ENCODE measurements at regions not wholly inside any gene's neighbourhood (a gene's known extent, or its start where the extent isn't known, plus 50 kb on each side); places are given as distances from the start of the nearest gene placed in this dataset.

DNA sequence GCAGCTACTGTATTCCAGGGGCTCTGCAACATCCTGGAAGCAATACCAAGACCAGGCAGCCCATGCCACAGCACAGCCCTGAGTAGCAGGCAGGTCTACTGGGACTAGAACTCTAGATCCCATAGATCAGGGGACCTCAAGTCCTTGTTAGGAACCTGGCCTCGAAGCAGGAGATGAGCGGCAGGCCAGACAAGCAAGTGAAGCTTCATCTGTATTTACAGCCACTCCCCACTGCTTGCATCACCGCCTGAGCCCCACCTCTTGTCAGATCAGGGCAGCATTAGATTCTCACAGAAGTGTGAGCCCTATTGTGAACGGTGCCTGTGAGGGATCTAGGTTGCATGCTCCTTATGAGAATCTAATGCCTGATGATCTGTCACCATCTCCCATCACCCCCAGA, 295.7 kb upstream of the TNRC6C start:
- Histone ChIP-seq H3K9me3 (no peaks in the 10 kb centered on the region), H3K4me3 (no peak overlapping the region), H3K4me1 (no peaks in the 10 kb centered on the region), H3K27me3 (no peaks in the 10 kb centered on the region), H3K27ac (no peak overlapping the region), H3K36me3 (no peaks in the 10 kb centered on the region)
- intact Hi-C loops (cut with DNase I; ENCODE audit: low total_unique reads): no loop called here
- TF ChIP-seq CTCF (IDR thresholded peaks at IDR 0.05): no peak
- no peak for TF ChIP-seq POLR2A (IDR thresholded peaks at IDR 0.05)
- no peak for DNase-seq

GRCh38 chr17:77664097-77664729, 294.3 kb upstream of the TNRC6C start:
- H3K27ac ChIP-seq: no peak overlapping the region
- no peak for DNase-seq
- no peaks in the 10 kb centered on the region for H3K27me3 ChIP-seq
- H3K9me3 ChIP-seq: peaks cover 0 to under 1% of the 10 kb centered on the region in 2 donors
- intact Hi-C loops (cut with DNase I; ENCODE audit: low total_unique reads): no loop called here
- H3K36me3 ChIP-seq: no peaks in the 10 kb centered on the region
- no peak for TF ChIP-seq CTCF (IDR thresholded peaks at IDR 0.05)
- no peak for TF ChIP-seq POLR2A (IDR thresholded peaks at IDR 0.05)
- H3K4me1 ChIP-seq: no peaks in the 10 kb centered on the region
- no peak overlapping the region for H3K4me3 ChIP-seq

DNA sequence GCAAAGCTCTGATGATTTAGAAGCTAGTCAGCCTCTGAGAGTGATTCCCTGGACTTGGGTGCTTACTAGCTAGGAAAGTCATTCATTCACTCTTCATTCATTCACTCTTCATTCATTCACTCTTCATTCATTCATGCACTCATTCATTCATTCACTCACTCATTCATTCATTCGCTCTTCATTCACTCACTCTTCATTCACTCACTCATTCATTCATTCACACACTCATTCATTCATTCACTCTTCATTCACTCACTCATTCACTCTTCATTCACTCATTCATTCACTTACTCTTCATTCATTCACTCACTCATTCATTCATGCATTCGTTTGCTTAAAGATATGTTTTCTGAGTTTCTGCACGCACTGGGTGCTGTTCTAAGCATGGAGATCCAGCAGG, 292.7 kb upstream of the TNRC6C start:
- DNase-seq: no peak
- H3K9me3 ChIP-seq: peaks cover 0 to 3% of the 10 kb centered on the region in 2 donors
- TF ChIP-seq POLR2A (IDR thresholded peaks at IDR 0.05) (no peak), CTCF (IDR thresholded peaks at IDR 0.05) (no peak)
- H3K36me3 ChIP-seq: no peaks in the 10 kb centered on the region
- no peak overlapping the region for H3K27ac ChIP-seq
- H3K4me3 ChIP-seq: no peak overlapping the region
- no peaks in the 10 kb centered on the region for H3K4me1 ChIP-seq
- intact Hi-C loops (cut with DNase I; ENCODE audit: low total_unique reads): no loop called here
- H3K27me3 ChIP-seq: no peaks in the 10 kb centered on the region

GRCh38 chr17:77666462-77666861, 292.0 kb upstream of the TNRC6C start:
- no peak for DNase-seq
- Histone ChIP-seq H3K9me3 (peaks cover 0 to 3% of the 10 kb centered on the region in 2 donors), H3K4me1 (no peaks in the 10 kb centered on the region), H3K27me3 (no peaks in the 10 kb centered on the region), H3K36me3 (no peaks in the 10 kb centered on the region), H3K27ac (no peak overlapping the region), H3K4me3 (no peak overlapping the region)
- intact Hi-C loops (cut with DNase I; ENCODE audit: low total_unique reads): no loop called here
- no peak for TF ChIP-seq POLR2A (IDR thresholded peaks at IDR 0.05)
- no peak for TF ChIP-seq CTCF (IDR thresholded peaks at IDR 0.05)

- H3K27ac ChIP-seq: no peak overlapping the region
- no peaks in the 10 kb centered on the region for H3K4me1 ChIP-seq
- intact Hi-C loops (cut with DNase I; ENCODE audit: low total_unique reads): no loop called here
- no peaks in the 10 kb centered on the region for H3K36me3 ChIP-seq
- no peak overlapping the region for H3K4me3 ChIP-seq
- no peak for TF ChIP-seq CTCF (IDR thresholded peaks at IDR 0.05)
- no peak for TF ChIP-seq POLR2A (IDR thresholded peaks at IDR 0.05)
- H3K9me3 ChIP-seq: peaks cover 0 to 3% of the 10 kb centered on the region in 2 donors
- H3K27me3 ChIP-seq: no peaks in the 10 kb centered on the region
- DNase-seq: no peak
Observed at GRCh38 chr17:77666881-77667395, 291.6 kb upstream of the TNRC6C start.
